ENCODE measurements at regions not wholly inside any gene's neighbourhood (a gene's known extent, or its start where the extent isn't known, plus 50 kb on each side); places are given as distances from the start of the nearest gene placed in this dataset.

- TF ChIP-seq CTCF (IDR thresholded peaks at IDR 0.05) (no peak), POLR2AphosphoS5 (IDR thresholded peaks at IDR 0.05) (no peak), POLR2A (IDR thresholded peaks at IDR 0.05) (no peak), EP300 (IDR thresholded peaks at IDR 0.05) (no peak)
These were observed 192.0 kb upstream of the HMGA2 start for GRCh38 chr12:65632131-65632855.
